ENCODE measurements at regions not wholly inside any gene's neighbourhood (a gene's known extent, or its start where the extent isn't known, plus 50 kb on each side); places are given as distances from the start of the nearest gene placed in this dataset.
"Not testable (repeated sequence)": the region's sequence is repeated elsewhere in the genome, so short reads cannot be mapped to it uniquely, and the experiment has no call there.

DNA sequence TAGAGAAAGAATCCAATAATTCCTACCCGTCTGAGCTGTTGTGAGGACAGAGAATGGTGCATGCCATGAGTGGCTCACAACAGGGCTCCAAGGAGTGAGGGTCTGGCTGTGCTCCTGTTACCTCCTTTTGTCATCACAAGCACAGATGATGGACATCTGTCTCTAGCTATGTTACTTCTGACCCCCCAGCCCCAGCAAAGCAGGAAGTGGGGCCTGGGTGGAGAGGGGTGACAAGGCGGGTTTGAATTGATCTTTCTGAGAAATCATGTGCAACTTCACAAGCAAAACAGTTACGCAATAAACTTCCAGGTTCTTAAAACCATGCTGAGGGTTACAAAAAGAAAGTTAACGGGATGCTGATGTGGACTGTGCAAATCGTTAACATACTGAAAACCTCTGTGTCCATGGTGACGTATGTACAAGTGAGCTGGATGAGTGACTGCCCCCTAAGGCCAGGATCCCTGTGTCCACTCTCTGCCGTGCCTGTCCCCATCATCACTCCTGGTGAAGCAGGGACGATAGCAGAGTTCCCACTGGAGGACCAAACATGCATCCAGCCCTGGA, 254.7 kb downstream of the BCL2L11 start:
- not testable (repeated sequence) for TF ChIP-seq ZNF70 (CRISPR knock-in tag; IDR thresholded peaks at IDR 0.05); ZNF565 (CRISPR knock-in tag; conservative IDR thresholded peaks at IDR 0.05; ENCODE audit: low read depth); ESRRG (CRISPR knock-in tag; IDR thresholded peaks at IDR 0.05); ZFP30 (CRISPR knock-in tag; IDR thresholded peaks at IDR 0.05); CSDC2 (CRISPR knock-in tag; IDR thresholded peaks at IDR 0.05); GLIS3 (CRISPR knock-in tag; IDR thresholded peaks at IDR 0.05); ARNTL (CRISPR knock-in tag; IDR thresholded peaks at IDR 0.05; ENCODE audit: borderline replicate concordance, low read depth); ZC3H10 (CRISPR knock-in tag; IDR thresholded peaks at IDR 0.05); PATZ1 (CRISPR knock-in tag; IDR thresholded peaks at IDR 0.05; ENCODE audit: borderline replicate concordance); TCF4 (CRISPR knock-in tag; IDR thresholded peaks at IDR 0.05; ENCODE audit: borderline replicate concordance)
- TF ChIP-seq, protein P1, sequence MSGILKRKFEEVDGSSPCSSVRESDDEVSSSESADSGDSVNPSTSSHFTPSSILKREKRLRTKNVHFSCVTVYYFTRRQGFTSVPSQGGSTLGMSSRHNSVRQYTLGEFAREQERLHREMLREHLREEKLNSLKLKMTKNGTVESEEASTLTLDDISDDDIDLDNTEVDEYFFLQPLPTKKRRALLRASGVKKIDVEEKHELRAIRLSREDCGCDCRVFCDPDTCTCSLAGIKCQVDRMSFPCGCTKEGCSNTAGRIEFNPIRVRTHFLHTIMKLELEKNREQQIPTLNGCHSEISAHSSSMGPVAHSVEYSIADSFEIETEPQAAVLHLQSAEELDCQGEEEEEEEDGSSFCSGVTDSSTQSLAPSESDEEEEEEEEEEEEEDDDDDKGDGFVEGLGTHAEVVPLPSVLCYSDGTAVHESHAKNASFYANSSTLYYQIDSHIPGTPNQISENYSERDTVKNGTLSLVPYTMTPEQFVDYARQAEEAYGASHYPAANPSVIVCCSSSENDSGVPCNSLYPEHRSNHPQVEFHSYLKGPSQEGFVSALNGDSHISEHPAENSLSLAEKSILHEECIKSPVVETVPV (CRISPR knock-in tag; IDR thresholded peaks at IDR 0.05) = not testable (repeated sequence)
- TF ChIP-seq, protein P2, sequence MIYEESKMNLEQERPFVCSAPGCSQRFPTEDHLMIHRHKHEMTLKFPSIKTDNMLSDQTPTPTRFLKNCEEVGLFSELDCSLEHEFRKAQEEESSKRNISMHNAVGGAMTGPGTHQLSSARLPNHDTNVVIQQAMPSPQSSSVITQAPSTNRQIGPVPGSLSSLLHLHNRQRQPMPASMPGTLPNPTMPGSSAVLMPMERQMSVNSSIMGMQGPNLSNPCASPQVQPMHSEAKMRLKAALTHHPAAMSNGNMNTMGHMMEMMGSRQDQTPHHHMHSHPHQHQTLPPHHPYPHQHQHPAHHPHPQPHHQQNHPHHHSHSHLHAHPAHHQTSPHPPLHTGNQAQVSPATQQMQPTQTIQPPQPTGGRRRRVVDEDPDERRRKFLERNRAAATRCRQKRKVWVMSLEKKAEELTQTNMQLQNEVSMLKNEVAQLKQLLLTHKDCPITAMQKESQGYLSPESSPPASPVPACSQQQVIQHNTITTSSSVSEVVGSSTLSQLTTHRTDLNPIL (CRISPR knock-in tag; IDR thresholded peaks at IDR 0.05; ENCODE audit: low read depth) = not testable (repeated sequence)

All from SK-N-SH treated with all-trans-retinoic acid at 6 μM for 48 hours (cell line).